Body of pancreas (tissue), 4 donors: ENCODE measurements at regions not wholly inside any gene's neighbourhood (a gene's known extent, or its start where the extent isn't known, plus 50 kb on each side); places are given as distances from the start of the nearest gene placed in this dataset.

ENCODE experiments used
- ATAC-seq: fragments of 150-250 bp; one replicate; pipeline ENCODE4 v1.9.1; 2016
- DNase-seq, 4 donors: peaks; one replicate each; pipeline ENCODE4 v3.0.0-alpha.2; 2019
- H3K27ac ChIP-seq, 4 donors: fragments of 200-600 bp; sonication (generic); 1 replicate in 3 of 4; 2 replicates in 1 of 4; pipeline versions ENCODE4 v1.5.1 to v1.6.1; 2016 to 2019; ENCODE audit warnings: mild to moderate bottlenecking in 1 of 4, mixed read lengths in 1 of 4, moderate library complexity in 1 of 4
- H3K27me3 ChIP-seq, 2 donors: fragments of 200-600 bp; sonication (generic); one replicate each; pipeline ENCODE4 v1.6.0; 2016; ENCODE audit warnings: mild to moderate bottlenecking in 1 of 2
- H3K36me3 ChIP-seq, 2 donors: fragments of 200-600 bp; sonication (generic); replicated peaks in 1 of 2; 2 replicates each; pipeline ENCODE4 v1.5.1; 2016; ENCODE audit warnings: low read depth in 2 of 2; ENCODE audit not compliant: insufficient read depth in 1 of 2
- H3K4me1 ChIP-seq: fragments of 200-600 bp; sonication (generic); one replicate; pipeline ENCODE4 v1.6.0; 2016
- H3K4me3 ChIP-seq, 2 donors: fragments of 200-600 bp; sonication (generic); 1 replicate in 1 of 2; 2 replicates in 1 of 2; pipeline ENCODE4 v1.5.1; 2016 to 2019
- H3K9me3 ChIP-seq, 3 donors: fragments of 200-600 bp; sonication (generic); 1 replicate in 2 of 3; 2 replicates in 1 of 3; pipeline ENCODE4 v1.5.1; 2016
- POLR2A ChIP-seq, 3 donors: fragments of 450-650 bp; IDR thresholded peaks; one replicate each; pipeline ENCODE4 v1.6.1; 2016; ENCODE audit warnings: antibody characterized with exemption in 3 of 3, mild to moderate bottlenecking in 2 of 3
- WGBS, 2 donors: methylation state at CpG; one replicate each; pipeline ENCODE4 v1.1.5; 2017; 5-methylcytosine and 5-hydroxymethylcytosine counted together
- intact Hi-C: fragments of 100-400 bp; cut with DNase I; formaldehyde crosslinking; loops from one replicate; pipeline ENCODE4 v1.15.1; 2023
- TF ChIP-seq, protein P1 (sequence below), 7 experiments: fragments of 450-650 bp in 4 of 7; fragments of 200-600 bp in 3 of 7; sonication (generic) in 3 of 7; IDR thresholded peaks; one replicate each; pipeline ENCODE4 v1.5.1; 2016 to 2019; ENCODE audit warnings: antibody characterized with exemption in 7 of 7

- intact Hi-C loops = no loop called here
- ATAC-seq (no peak), DNase-seq (no peak)
- no peak overlapping the region for H3K4me3 ChIP-seq
- TF ChIP-seq POLR2A (IDR thresholded peaks at IDR 0.05) = no peak
- TF ChIP-seq, protein P1, sequence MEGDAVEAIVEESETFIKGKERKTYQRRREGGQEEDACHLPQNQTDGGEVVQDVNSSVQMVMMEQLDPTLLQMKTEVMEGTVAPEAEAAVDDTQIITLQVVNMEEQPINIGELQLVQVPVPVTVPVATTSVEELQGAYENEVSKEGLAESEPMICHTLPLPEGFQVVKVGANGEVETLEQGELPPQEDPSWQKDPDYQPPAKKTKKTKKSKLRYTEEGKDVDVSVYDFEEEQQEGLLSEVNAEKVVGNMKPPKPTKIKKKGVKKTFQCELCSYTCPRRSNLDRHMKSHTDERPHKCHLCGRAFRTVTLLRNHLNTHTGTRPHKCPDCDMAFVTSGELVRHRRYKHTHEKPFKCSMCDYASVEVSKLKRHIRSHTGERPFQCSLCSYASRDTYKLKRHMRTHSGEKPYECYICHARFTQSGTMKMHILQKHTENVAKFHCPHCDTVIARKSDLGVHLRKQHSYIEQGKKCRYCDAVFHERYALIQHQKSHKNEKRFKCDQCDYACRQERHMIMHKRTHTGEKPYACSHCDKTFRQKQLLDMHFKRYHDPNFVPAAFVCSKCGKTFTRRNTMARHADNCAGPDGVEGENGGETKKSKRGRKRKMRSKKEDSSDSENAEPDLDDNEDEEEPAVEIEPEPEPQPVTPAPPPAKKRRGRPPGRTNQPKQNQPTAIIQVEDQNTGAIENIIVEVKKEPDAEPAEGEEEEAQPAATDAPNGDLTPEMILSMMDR (IDR thresholded peaks at IDR 0.05) = no peak
- WGBS, 2 donors = 61 to 72% methylated on average over 5 to 6 of the region's 6 CpGs
- H3K27me3 ChIP-seq = no peaks in the 10 kb centered on the region
- H3K36me3 ChIP-seq = no peaks in the 10 kb centered on the region
- H3K9me3 ChIP-seq = no peaks in the 10 kb centered on the region
- H3K27ac ChIP-seq = no peak overlapping the region
- H3K4me1 ChIP-seq = no peaks in the 10 kb centered on the region
Observed at GRCh38 chr5:175329976-175330375, 114.0 kb downstream of the DRD1 start.

DNA sequence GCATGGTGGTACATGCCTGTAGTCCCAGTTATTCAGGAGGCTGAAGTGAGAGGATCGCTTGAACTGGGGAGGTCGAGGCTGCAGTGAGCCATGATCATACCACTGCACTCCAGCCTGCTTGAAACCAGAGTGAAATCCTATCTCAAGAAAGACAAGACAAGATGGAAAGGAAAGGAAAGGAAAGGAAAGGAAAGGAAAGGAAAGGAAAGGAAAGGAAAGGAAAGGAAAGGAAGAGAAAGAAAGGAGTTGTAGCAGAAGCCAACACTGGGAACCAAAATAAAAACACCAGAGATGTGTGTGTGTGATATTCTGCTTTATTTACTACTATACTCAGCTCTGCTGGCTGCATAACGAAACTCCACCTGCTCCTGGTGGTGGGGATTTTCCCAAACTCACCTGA is 115.3 kb downstream of the DRD1 start:
- TF ChIP-seq POLR2A (IDR thresholded peaks at IDR 0.05) = no peak
- TF ChIP-seq, protein P1 (IDR thresholded peaks at IDR 0.05) = no peak
- no peak overlapping the region for H3K4me3 ChIP-seq

GRCh38 chr5:175328176-175328575 is 115.8 kb downstream of the DRD1 start:
- no peaks in the 10 kb centered on the region for H3K36me3 ChIP-seq
- H3K4me1 ChIP-seq = no peaks in the 10 kb centered on the region
- TF ChIP-seq POLR2A (IDR thresholded peaks at IDR 0.05) = no peak
- TF ChIP-seq, protein P1 (IDR thresholded peaks at IDR 0.05) = no peak
- WGBS, 2 donors = 41 to 44% methylated on average over 4 of the region's 4 CpGs
- no peak overlapping the region for H3K27ac ChIP-seq
- DNase-seq (no peak), ATAC-seq (no peak)
- no peak overlapping the region for H3K4me3 ChIP-seq
- intact Hi-C loops = no loop called here
- no peaks in the 10 kb centered on the region for H3K27me3 ChIP-seq
- H3K9me3 ChIP-seq = no peaks in the 10 kb centered on the region

More for the DNA sequence above, 115.3 kb downstream of the DRD1 start:
- 59 to 63% methylated on average over 3 of the region's 3 CpGs for WGBS, 2 donors
- DNase-seq = no peak
- Histone ChIP-seq H3K27ac (no peak overlapping the region), H3K4me1 (no peaks in the 10 kb centered on the region), H3K27me3 (no peaks in the 10 kb centered on the region), H3K36me3 (no peaks in the 10 kb centered on the region), H3K9me3 (no peaks in the 10 kb centered on the region)
- intact Hi-C loops = no loop called here
- no peak for ATAC-seq

DNA sequence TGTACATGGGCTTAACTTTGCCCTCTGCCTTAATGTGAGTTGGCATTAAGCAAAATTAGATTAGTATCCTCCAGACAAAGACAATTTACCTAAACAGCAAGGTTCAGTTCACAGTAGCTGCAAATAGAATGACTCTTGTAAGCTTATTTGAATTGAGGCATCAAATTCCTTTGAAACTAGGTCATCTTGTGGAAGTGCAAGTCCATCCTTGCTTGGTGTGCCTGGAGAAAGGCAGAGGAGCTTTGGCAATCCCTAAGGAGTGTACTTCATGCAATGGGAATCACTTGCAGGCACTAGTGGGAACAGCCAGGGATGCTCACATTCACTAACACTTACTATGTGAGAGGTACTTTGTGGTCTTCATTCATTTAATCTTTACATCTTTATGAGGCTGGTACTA is 118.3 kb downstream of the DRD1 start:
- intact Hi-C loops = no loop called here
- DNase-seq = no peak
- H3K4me1 ChIP-seq = no peaks in the 10 kb centered on the region
- H3K36me3 ChIP-seq = no peaks in the 10 kb centered on the region
- ATAC-seq = no peak
- H3K9me3 ChIP-seq = no peaks in the 10 kb centered on the region
- H3K4me3 ChIP-seq = no peak overlapping the region
- no peak overlapping the region for H3K27ac ChIP-seq
- peaks cover 0 to 3% of the 10 kb centered on the region in 2 donors for H3K27me3 ChIP-seq
- TF ChIP-seq, protein P1 (IDR thresholded peaks at IDR 0.05) = no peak
- TF ChIP-seq POLR2A (IDR thresholded peaks at IDR 0.05) = no peak

DNA sequence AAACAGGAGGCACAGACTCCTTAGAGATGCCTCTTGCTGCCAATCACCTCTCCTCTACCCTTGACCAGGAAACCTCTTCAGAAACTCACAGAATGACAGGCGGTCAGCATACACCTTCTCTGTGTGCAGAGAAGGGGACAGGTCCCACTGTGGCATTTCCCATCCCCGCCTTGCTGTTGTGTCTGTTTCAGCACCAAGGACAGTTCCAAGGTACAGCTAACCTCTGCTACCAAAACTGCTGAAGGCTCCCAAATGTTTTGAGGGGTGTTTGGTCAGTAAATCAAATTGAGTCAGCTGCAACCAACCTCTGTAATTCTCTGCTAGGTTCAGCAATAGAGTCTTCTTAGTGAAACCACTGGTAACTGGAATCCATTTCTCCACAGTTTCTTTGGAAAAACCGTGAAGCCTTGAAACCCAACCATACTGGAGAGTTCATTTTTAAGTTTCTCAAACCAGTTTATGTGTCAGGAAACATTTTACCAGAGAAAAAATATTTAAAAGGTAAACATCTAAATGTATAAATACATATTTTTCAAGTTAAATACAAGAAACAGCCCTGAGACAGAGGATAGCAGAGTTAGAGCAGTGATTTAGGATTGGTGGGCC is 122.0 kb downstream of the DRD1 start:
- ATAC-seq = no peak
- Histone ChIP-seq H3K9me3 (no peaks in the 10 kb centered on the region), H3K27me3 (peaks cover 0 to 3% of the 10 kb centered on the region in 2 donors), H3K4me3 (no peak overlapping the region), H3K36me3 (no peaks in the 10 kb centered on the region), H3K4me1 (no peaks in the 10 kb centered on the region), H3K27ac (no peak overlapping the region)
- DNase-seq = peak in 3 of 4 donors; percentile 5 to 21 (median 16)
- TF ChIP-seq, protein P1 (IDR thresholded peaks at IDR 0.05) = no peak
- TF ChIP-seq POLR2A (IDR thresholded peaks at IDR 0.05) = no peak
- intact Hi-C loops = no loop called here
- WGBS, 2 donors = 20 to 26% methylated on average over 3 of the region's 3 CpGs
